ENCODE measurements at regions not wholly inside any gene's neighbourhood (a gene's known extent, or its start where the extent isn't known, plus 50 kb on each side); places are given as distances from the start of the nearest gene placed in this dataset.

DNA sequence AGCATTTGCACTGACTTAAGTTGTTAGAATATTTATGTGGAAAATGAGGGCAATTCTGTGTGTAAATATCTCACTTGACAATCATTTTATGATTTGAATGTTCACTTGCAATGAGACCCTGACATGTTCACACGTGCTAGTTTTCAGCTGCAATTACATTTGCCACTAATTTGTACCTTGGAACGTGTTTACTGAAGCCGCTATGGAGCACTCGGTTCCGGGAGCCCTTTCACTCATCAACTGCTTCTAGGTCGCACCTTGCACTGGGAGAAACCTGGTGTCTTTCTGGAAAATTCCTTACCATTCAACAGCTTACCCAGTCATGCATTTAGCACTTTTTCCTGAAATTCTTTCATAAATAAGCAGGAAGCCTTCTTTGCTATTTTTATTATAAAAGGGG, 229.6 kb downstream of the ZIC5 start:
- CTCF ChIA-PET (ENCODE audit: partially characterized antibody): interaction anchor here (0.7 to 1.7 kb wide), 4 partner anchors 18 to 159 kb away, joined by 3 to 5 read pairs (median 3); no protein-coding TSS in a partner anchor
- Histone ChIP-seq H3K27me3 (replicated peaks in 1 of 4; ENCODE audit: control insufficient read depth in 3 of 4, extremely low read depth in 1 of 4, insufficient read depth in 3 of 4, low read length in 3 of 4) (no peaks in the 10 kb centered on the region), H3K23me2 (ENCODE audit: low read depth, low read length) (no peaks in the 10 kb centered on the region), H2BK12ac (ENCODE audit: low read depth, low read length) (peak overlapping the region; percentile 88; the same call in 1 of the 2 replicates), H3K4me1 (replicated peaks in 1 of 4; ENCODE audit: control insufficient read depth in 3 of 4, insufficient read depth in 4 of 4, low read length in 3 of 4) (peaks cover 6 to 24% (median 19%) of the 10 kb centered on the region in 4 experiments; a peak in 6 of 7 replicates), H3K9me3 (ENCODE audit: insufficient read depth in 2 of 2, low read depth in 1 of 2, low read length in 1 of 2) (no peaks in the 10 kb centered on the region), H4K5ac (ENCODE audit: insufficient read length, low read depth, low read length) (peak overlapping the region; percentile 79), H2AFZ (ENCODE audit: low read length) (no peak overlapping the region), H3K56ac (replicated peaks; ENCODE audit: insufficient read length, low read depth, low read length) (no peak overlapping the region), H4K8ac (ENCODE audit: extremely low read depth, insufficient read depth, low read length) (no peak overlapping the region), H3K36me3 (ENCODE audit: control insufficient read depth in 2 of 4, insufficient read depth in 4 of 4, low read length in 3 of 4) (no peaks in the 10 kb centered on the region; a peak in 1 of 8 replicates), H2BK5ac (ENCODE audit: low read depth, low read length) (no peak overlapping the region), H3K4me3 (ENCODE audit: extremely low read depth in 1 of 4, insufficient read depth in 2 of 4, low read depth in 3 of 4, low read length in 4 of 4) (no peak overlapping the region), H4K20me1 (replicated peaks in 1 of 2; ENCODE audit: control insufficient read depth in 1 of 2, insufficient read depth in 2 of 2, low read length in 2 of 2) (no peaks in the 10 kb centered on the region), H2BK120ac (replicated peaks; ENCODE audit: low read depth, low read length) (peak overlapping the region; percentile 73), H3K4me2 (ENCODE audit: insufficient read depth in 1 of 2, low read depth in 2 of 2, low read length in 2 of 2) (no peak overlapping the region), H3K18ac (ENCODE audit: extremely low read depth, low read length) (peak overlapping the region; percentile 41; the same call in 1 of the 2 replicates), H3K27ac (ENCODE audit: low read depth, low read length) (no peak overlapping the region), H3K79me2 (ENCODE audit: control insufficient read depth in 1 of 2, insufficient read depth in 2 of 2, low read length in 2 of 2) (no peaks in the 10 kb centered on the region; a peak in 1 of 4 replicates), H4K91ac (replicated peaks; ENCODE audit: insufficient read length, low read length) (peak overlapping the region; percentile 22), H3K23ac (ENCODE audit: insufficient read length) (no peak overlapping the region), H3K9ac (replicated peaks in 1 of 4; ENCODE audit: extremely low read depth in 1 of 4, low read depth in 3 of 4, low read length in 3 of 4) (no peak overlapping the region), H3K14ac (ENCODE audit: insufficient read length) (no peak overlapping the region), H2AK5ac (ENCODE audit: low read depth, low read length) (no peak overlapping the region), H2BK20ac (ENCODE audit: low read length) (peak overlapping the region; percentile 2; the same call in 1 of the 2 replicates), H2BK15ac (ENCODE audit: low read length) (no peak overlapping the region), H3K4ac (replicated peaks; ENCODE audit: insufficient read length, low read depth, low read length) (peak overlapping the region; percentile 71), H3K79me1 (ENCODE audit: low read depth, low read length) (0 out of 2 replicates have a peak, but pooled peaks cover 2% of the 10 kb centered on the region)
- peak in 1 of 2 experiments; percentile 36 for DNase-seq (ENCODE audit: low read depth in 1 of 2, low spot score in 2 of 2)
- peak; percentile 28 for FAIRE-seq
- WGBS, 2 experiments (ENCODE audit: extremely low coverage in 1 of 2, insufficient coverage in 1 of 2, insufficient read length in 1 of 2, insufficient replicate concordance in 2 of 2, low coverage in 1 of 2, low lambda C conversion rate in 2 of 2, missing lambda C conversion rate in 1 of 2): 90% methylated on average over 6 of the region's 6 CpGs; no CpG with 5 or more reads in 1 of the 2 experiments
- POLR2A ChIA-PET (ENCODE audit: partially characterized antibody): interaction anchor here (1.0 to 1.7 kb wide), 7 partner anchors 39 to 73 kb away, joined by 3 to 7 read pairs (median 3); no protein-coding TSS in a partner anchor
- no peak for TF ChIP-seq TBP (IDR thresholded peaks at IDR 0.05; ENCODE audit: low read depth, low read length)
- TF ChIP-seq RXRA (IDR thresholded peaks at IDR 0.05; ENCODE audit: insufficient read depth, low read depth, low read length): no peak
- no peak for TF ChIP-seq EZH2 (IDR thresholded peaks at IDR 0.05; ENCODE audit: low read depth, low read length, severe bottlenecking)
- no peak for TF ChIP-seq TEAD4 (IDR thresholded peaks at IDR 0.05; ENCODE audit: low read depth, low read length)
- no peak for TF ChIP-seq NRF1 (IDR thresholded peaks at IDR 0.05; ENCODE audit: low read depth, low read length)
- no peak for TF ChIP-seq TAF1 (IDR thresholded peaks at IDR 0.05; ENCODE audit: low read depth, low read length)
- no peak for TF ChIP-seq YY1 (IDR thresholded peaks at IDR 0.05; ENCODE audit: low read depth, low read length)
- no peak for TF ChIP-seq RBBP5 (IDR thresholded peaks at IDR 0.05; ENCODE audit: borderline replicate concordance, low read depth, low read length)
- no peak for TF ChIP-seq EGR1 (IDR thresholded peaks at IDR 0.05; ENCODE audit: borderline replicate concordance, low read depth, low read length)
- no peak for TF ChIP-seq POU5F1 (IDR thresholded peaks at IDR 0.05; ENCODE audit: low read depth, low read length)
- TF ChIP-seq EP300 (IDR thresholded peaks at IDR 0.05; ENCODE audit: borderline replicate concordance in 1 of 2, low read depth in 2 of 2, low read length in 2 of 2): no peak
- no peak for TF ChIP-seq BCL11A (IDR thresholded peaks at IDR 0.05; ENCODE audit: low read depth in 2 of 2, low read length in 2 of 2)
- TF ChIP-seq NANOG (IDR thresholded peaks at IDR 0.05; ENCODE audit: insufficient read depth, low read depth, low read length, poor library complexity, severe bottlenecking): no peak

Data from H1 (cell line).